ENCODE measurements at regions not wholly inside any gene's neighbourhood (a gene's known extent, or its start where the extent isn't known, plus 50 kb on each side); places are given as distances from the start of the nearest gene placed in this dataset.

DNA sequence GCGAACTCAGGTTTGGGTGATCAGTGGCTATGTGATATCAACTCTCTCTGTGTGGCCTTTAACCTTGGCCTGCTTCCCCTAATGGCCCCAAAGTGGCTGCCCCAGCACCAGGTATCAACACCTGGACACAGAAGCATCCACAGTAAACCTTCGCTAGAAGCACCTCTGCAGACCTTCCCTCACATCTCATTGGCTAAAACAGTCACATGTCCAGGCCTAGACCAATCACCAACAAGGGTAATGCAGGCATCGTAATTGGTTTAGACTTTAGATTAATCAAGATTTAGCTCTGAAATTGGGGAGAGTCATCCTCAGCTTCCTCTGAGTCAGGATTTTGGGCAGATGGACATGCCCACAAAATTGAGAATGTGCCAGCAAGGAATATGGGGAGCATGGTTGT is 92.5 kb upstream of the MYL2 start:
- TF ChIP-seq KDM1A (IDR thresholded peaks at IDR 0.05; ENCODE audit: borderline replicate concordance) = no peak
- TF ChIP-seq YY1 (IDR thresholded peaks at IDR 0.05; ENCODE audit: low read depth, low read length) = no peak
- TF ChIP-seq, protein P1, sequence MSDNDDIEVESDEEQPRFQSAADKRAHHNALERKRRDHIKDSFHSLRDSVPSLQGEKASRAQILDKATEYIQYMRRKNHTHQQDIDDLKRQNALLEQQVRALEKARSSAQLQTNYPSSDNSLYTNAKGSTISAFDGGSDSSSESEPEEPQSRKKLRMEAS (IDR thresholded peaks at IDR 0.05; ENCODE audit: low read depth, low read length) = no peak
- TF ChIP-seq, protein P2, sequence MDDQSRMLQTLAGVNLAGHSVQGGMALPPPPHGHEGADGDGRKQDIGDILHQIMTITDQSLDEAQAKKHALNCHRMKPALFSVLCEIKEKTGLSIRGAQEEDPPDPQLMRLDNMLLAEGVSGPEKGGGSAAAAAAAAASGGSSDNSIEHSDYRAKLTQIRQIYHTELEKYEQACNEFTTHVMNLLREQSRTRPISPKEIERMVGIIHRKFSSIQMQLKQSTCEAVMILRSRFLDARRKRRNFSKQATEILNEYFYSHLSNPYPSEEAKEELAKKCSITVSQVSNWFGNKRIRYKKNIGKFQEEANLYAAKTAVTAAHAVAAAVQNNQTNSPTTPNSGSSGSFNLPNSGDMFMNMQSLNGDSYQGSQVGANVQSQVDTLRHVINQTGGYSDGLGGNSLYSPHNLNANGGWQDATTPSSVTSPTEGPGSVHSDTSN (IDR thresholded peaks at IDR 0.05; ENCODE audit: insufficient replicate concordance, low read depth, low read length) = no peak
- TF ChIP-seq, protein P3, sequence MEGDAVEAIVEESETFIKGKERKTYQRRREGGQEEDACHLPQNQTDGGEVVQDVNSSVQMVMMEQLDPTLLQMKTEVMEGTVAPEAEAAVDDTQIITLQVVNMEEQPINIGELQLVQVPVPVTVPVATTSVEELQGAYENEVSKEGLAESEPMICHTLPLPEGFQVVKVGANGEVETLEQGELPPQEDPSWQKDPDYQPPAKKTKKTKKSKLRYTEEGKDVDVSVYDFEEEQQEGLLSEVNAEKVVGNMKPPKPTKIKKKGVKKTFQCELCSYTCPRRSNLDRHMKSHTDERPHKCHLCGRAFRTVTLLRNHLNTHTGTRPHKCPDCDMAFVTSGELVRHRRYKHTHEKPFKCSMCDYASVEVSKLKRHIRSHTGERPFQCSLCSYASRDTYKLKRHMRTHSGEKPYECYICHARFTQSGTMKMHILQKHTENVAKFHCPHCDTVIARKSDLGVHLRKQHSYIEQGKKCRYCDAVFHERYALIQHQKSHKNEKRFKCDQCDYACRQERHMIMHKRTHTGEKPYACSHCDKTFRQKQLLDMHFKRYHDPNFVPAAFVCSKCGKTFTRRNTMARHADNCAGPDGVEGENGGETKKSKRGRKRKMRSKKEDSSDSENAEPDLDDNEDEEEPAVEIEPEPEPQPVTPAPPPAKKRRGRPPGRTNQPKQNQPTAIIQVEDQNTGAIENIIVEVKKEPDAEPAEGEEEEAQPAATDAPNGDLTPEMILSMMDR (IDR thresholded peaks at IDR 0.05 in 2 of 3, conservative IDR thresholded peaks at IDR 0.05 in 1 of 3; ENCODE audit: control insufficient read depth in 2 of 3, extremely low read depth in 1 of 3, insufficient read depth in 1 of 3, low read depth in 3 of 3, low read length in 3 of 3) = no peak
- no peak for TF ChIP-seq TCF3 (IDR thresholded peaks at IDR 0.05; ENCODE audit: borderline replicate concordance, insufficient read depth, low read depth, low read length)
- no peak for TF ChIP-seq SIN3A (IDR thresholded peaks at IDR 0.05; ENCODE audit: low read depth, low read length)
- no peak for TF ChIP-seq CBX5 (IDR thresholded peaks at IDR 0.05; ENCODE audit: low read depth)
- TF ChIP-seq TCF12 (IDR thresholded peaks at IDR 0.05; ENCODE audit: low read depth, low read length) = no peak
